HAP-1 (cell line): ENCODE measurements at regions not wholly inside any gene's neighbourhood (a gene's known extent, or its start where the extent isn't known, plus 50 kb on each side); places are given as distances from the start of the nearest gene placed in this dataset.

ENCODE experiments used
- DNase-seq, 2 experiments: peaks; one replicate each; pipeline ENCODE4 v3.0.0-alpha.2; 2016 to 2020; ENCODE audit warnings: low spot score in 2 of 2
- H3K27me3 ChIP-seq: fragments of 250-450 bp; sonication (Bioruptor Pico); 2 replicates; pipeline ENCODE4 v1.5.1; 2020; ENCODE audit warnings: low read depth, mild to moderate bottlenecking, moderate library complexity
- H3K36me3 ChIP-seq: fragments of 250-450 bp; sonication (Bioruptor Pico); replicated peaks from 2 replicates; pipeline ENCODE4 v1.5.1; 2020; ENCODE audit warnings: mild to moderate bottlenecking
- H3K4me1 ChIP-seq: fragments of 250-450 bp; sonication (Bioruptor Pico); 2 replicates; pipeline ENCODE4 v1.5.1; 2020; ENCODE audit warnings: mild to moderate bottlenecking
- H3K4me3 ChIP-seq: fragments of 250-450 bp; sonication (Bioruptor Pico); 2 replicates; pipeline ENCODE4 v1.5.1; 2020; ENCODE audit warnings: mild to moderate bottlenecking, moderate library complexity
- H3K9me3 ChIP-seq: fragments of 250-450 bp; sonication (Bioruptor Pico); 2 replicates; pipeline ENCODE4 v1.5.1; 2020; ENCODE audit warnings: mild to moderate bottlenecking, moderate library complexity
- in situ Hi-C: fragments of 300-500 bp; cut with MboI; formaldehyde crosslinking; loops from 3 replicates; pipeline ENCODE4 v1.14.3; 2020; ENCODE audit warnings: low sequenced_read_pairs, inconsistent platforms, mixed read lengths

- DNase-seq: no peak
- peaks cover 10% of the 10 kb centered on the region for H3K9me3 ChIP-seq
- in situ Hi-C loops: no loop called here
- no peaks in the 10 kb centered on the region for H3K36me3 ChIP-seq
- no peaks in the 10 kb centered on the region for H3K4me1 ChIP-seq
- no peak overlapping the region for H3K4me3 ChIP-seq
- no peaks in the 10 kb centered on the region for H3K27me3 ChIP-seq
Observed at GRCh38 chr12:70151993-70152392, 91.2 kb upstream of the CNOT2 start.

GRCh38 chr12:70154087-70154638 lies 89.1 kb upstream of the CNOT2 start:
- Histone ChIP-seq H3K9me3 (peaks cover 10% of the 10 kb centered on the region), H3K4me3 (no peak overlapping the region), H3K4me1 (no peaks in the 10 kb centered on the region), H3K36me3 (no peaks in the 10 kb centered on the region), H3K27me3 (no peaks in the 10 kb centered on the region)
- in situ Hi-C loops: no loop called here
- DNase-seq: no peak

- H3K27me3 ChIP-seq: no peaks in the 10 kb centered on the region
- no peaks in the 10 kb centered on the region for H3K4me1 ChIP-seq
- no peak overlapping the region for H3K4me3 ChIP-seq
- peaks cover 10% of the 10 kb centered on the region for H3K9me3 ChIP-seq
- no peaks in the 10 kb centered on the region for H3K36me3 ChIP-seq
- no peak for DNase-seq
- in situ Hi-C loops: no loop called here
Observed at GRCh38 chr12:70154960-70155589, 88.2 kb upstream of the CNOT2 start.

- Histone ChIP-seq H3K4me1 (no peaks in the 10 kb centered on the region), H3K36me3 (no peaks in the 10 kb centered on the region), H3K27me3 (no peaks in the 10 kb centered on the region), H3K9me3 (peaks cover 10% of the 10 kb centered on the region), H3K4me3 (no peak overlapping the region)
- in situ Hi-C loops: no loop called here
- DNase-seq: no peak
Observed at GRCh38 chr12:70157099-70157498, 86.1 kb upstream of the CNOT2 start.

- Histone ChIP-seq H3K4me3 (no peak overlapping the region), H3K36me3 (no peaks in the 10 kb centered on the region), H3K4me1 (no peaks in the 10 kb centered on the region), H3K27me3 (no peaks in the 10 kb centered on the region; the same call in 1 of the 2 replicates), H3K9me3 (no peaks in the 10 kb centered on the region)
- in situ Hi-C loops: no loop called here
- no peak for DNase-seq
Observed at GRCh38 chr12:70165450-70165849, 77.8 kb upstream of the CNOT2 start.

- no peaks in the 10 kb centered on the region for H3K9me3 ChIP-seq
- no peak overlapping the region for H3K4me3 ChIP-seq
- in situ Hi-C loops: no loop called here
- no peaks in the 10 kb centered on the region for H3K27me3 ChIP-seq
- no peaks in the 10 kb centered on the region for H3K36me3 ChIP-seq
- H3K4me1 ChIP-seq: no peaks in the 10 kb centered on the region
- DNase-seq: no peak
Observed at GRCh38 chr12:70176290-70176689, 66.9 kb upstream of the CNOT2 start.

- H3K9me3 ChIP-seq: no peaks in the 10 kb centered on the region
- H3K4me3 ChIP-seq: no peak overlapping the region
- no peaks in the 10 kb centered on the region for H3K4me1 ChIP-seq
- in situ Hi-C loops: no loop called here
- H3K27me3 ChIP-seq: no peaks in the 10 kb centered on the region
- H3K36me3 ChIP-seq: no peaks in the 10 kb centered on the region
- DNase-seq: no peak
Observed at GRCh38 chr12:70177631-70178030, 65.6 kb upstream of the CNOT2 start.

GRCh38 chr12:70178038-70178437 lies 65.2 kb upstream of the CNOT2 start:
- H3K27me3 ChIP-seq: no peaks in the 10 kb centered on the region
- H3K4me3 ChIP-seq: no peak overlapping the region
- no peaks in the 10 kb centered on the region for H3K4me1 ChIP-seq
- no peak for DNase-seq
- no peaks in the 10 kb centered on the region for H3K36me3 ChIP-seq
- no peaks in the 10 kb centered on the region for H3K9me3 ChIP-seq
- in situ Hi-C loops: no loop called here

- DNase-seq: no peak
- no peaks in the 10 kb centered on the region for H3K9me3 ChIP-seq
- no peak overlapping the region for H3K4me3 ChIP-seq
- in situ Hi-C loops: no loop called here
- no peaks in the 10 kb centered on the region for H3K4me1 ChIP-seq
- no peaks in the 10 kb centered on the region for H3K27me3 ChIP-seq
- no peaks in the 10 kb centered on the region for H3K36me3 ChIP-seq
Observed at GRCh38 chr12:70180130-70180529, 63.1 kb upstream of the CNOT2 start.

- Histone ChIP-seq H3K9me3 (no peaks in the 10 kb centered on the region), H3K4me3 (no peak overlapping the region), H3K27me3 (no peaks in the 10 kb centered on the region), H3K4me1 (no peaks in the 10 kb centered on the region; the same call in 1 of the 2 replicates), H3K36me3 (no peaks in the 10 kb centered on the region)
- in situ Hi-C loops: no loop called here
- no peak for DNase-seq
Observed at GRCh38 chr12:70185301-70185700, 57.9 kb upstream of the CNOT2 start.

GRCh38 chr12:70186436-70186835 lies 56.8 kb upstream of the CNOT2 start:
- no peaks in the 10 kb centered on the region for H3K9me3 ChIP-seq
- no peak for DNase-seq
- in situ Hi-C loops: no loop called here

GRCh38 chr12:70190262-70191010 lies 52.8 kb upstream of the CNOT2 start:
- H3K36me3 ChIP-seq: no peaks in the 10 kb centered on the region
- H3K27me3 ChIP-seq: 0 out of 2 replicates have a peak, but pooled peaks cover 2% of the 10 kb centered on the region
- peak; percentile 49 to 83 for DNase-seq
- H3K4me3 ChIP-seq: no peak overlapping the region
- in situ Hi-C loops: no loop called here
- no peaks in the 10 kb centered on the region for H3K9me3 ChIP-seq
- H3K4me1 ChIP-seq: peaks cover 4% of the 10 kb centered on the region

More at GRCh38 chr12:70186436-70186835, 56.8 kb upstream of the CNOT2 start:
- H3K4me1 ChIP-seq: peaks cover 4% of the 10 kb centered on the region
- H3K27me3 ChIP-seq: no peaks in the 10 kb centered on the region
- no peak overlapping the region for H3K4me3 ChIP-seq
- H3K36me3 ChIP-seq: no peaks in the 10 kb centered on the region
